ENCODE measurements at regions not wholly inside any gene's neighbourhood (a gene's known extent, or its start where the extent isn't known, plus 50 kb on each side); places are given as distances from the start of the nearest gene placed in this dataset.
A peak's percentile ranks its signal among the peaks of the same experiment; 100 is the strongest.

DNA sequence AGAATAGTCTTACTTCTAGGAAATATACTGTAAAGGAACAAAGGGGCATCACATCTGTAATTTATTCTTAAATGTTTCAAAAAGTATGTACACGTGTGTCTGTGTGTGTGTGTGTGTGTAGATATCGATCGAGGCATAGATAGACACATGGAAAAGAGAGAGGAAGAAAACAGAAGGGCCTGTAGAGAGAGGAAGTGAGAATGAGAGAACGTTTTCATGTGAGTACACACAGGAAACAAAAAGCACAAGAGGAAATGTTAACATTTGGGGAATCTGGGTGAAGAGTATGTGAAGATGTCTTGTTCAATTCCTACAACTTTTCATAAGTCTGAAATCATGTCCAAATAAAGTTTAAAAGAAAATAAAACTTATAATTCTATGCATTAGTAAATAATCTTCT lies 286.5 kb upstream of the SORCS1 start:
- DNase-seq (ENCODE audit: extremely low read depth in 1 of 11, low read depth in 9 of 11, low spot score in 4 of 11), result no peak

DNA sequence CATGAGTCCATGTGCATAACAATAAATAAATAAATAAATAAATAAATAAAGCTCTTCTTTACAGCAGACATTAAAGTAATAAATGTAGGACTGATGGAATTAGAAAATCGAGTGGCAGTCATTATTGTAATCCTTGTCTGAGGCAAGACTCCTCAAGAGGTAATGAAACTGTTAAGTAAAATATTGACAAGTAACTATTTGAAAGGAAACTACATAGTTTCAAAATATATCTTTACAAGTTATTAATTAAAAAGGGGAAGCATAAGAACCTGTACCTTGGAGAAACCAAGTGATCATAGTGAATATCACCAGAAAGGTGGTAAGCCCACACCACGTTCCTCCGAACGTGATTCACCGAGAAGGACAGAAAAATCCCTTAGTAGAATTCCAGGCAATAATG lies 285.6 kb upstream of the SORCS1 start:
- DNase-seq (ENCODE audit: extremely low read depth in 1 of 11, low read depth in 9 of 11, low spot score in 4 of 11), result no peak

DNA sequence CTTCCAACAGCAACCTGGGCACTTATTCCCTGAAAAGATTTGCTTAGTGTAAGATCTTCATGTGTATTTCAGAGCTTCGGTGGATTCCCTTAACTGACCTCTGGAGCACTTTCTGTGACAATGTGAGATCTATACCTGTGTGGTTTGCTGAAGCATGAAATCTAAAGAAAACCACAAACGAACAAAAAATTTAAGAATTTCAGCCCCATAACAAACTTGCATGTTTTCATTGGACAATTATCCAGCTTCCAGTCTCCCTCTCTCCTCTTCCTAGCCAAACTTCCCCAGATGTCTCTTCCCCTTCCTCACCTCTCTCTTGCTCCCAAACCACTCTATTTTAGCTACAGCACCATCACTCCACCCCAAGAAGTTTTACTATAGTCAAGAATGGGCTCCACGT lies 279.9 kb upstream of the SORCS1 start:
- DNase-seq (ENCODE audit: extremely low read depth in 1 of 11, low read depth in 9 of 11, low spot score in 4 of 11), result no peak

DNA sequence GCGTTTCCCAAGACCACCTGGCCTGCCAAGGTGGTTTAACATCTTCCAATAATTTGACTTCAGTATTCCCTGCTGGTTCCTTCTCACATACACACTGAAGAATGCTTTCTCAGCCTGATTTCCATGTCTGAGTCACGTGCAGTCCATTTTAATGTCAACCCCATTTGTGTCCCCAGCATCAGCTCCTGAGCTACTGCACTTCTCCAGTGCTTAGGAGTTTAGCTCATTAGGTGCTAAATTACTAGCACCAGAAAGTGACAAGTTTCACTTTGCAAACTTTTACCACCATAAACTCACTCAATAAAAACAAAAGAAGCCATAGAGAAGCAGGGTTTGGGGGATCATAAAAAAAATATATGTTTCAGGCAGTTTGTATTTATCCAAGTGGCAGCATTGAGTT lies 279.3 kb upstream of the SORCS1 start:
- peak in 2 of 11 donors; percentile 9 to 14 for DNase-seq (ENCODE audit: extremely low read depth in 1 of 11, low read depth in 9 of 11, low spot score in 4 of 11)

DNA sequence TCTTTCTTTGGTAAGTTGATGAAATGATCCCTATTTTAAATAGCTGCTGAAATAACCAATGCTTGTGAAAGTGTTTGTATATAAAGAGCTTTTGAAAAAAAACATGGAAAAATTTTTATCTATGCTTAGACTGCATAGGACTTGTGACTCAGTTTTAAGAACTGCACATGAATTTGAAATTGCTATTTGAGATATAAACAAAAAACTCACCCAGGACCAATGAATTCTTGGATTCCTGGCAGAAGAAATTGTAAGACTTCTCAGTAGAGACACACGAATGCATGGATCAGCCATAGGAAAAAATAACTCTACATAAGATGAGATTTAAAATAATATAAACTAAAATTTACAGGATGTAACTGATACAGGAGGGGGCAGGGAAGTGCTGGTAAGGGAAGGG lies 278.8 kb upstream of the SORCS1 start:
- DNase-seq (ENCODE audit: extremely low read depth in 1 of 11, low read depth in 9 of 11, low spot score in 4 of 11), result no peak

DNA sequence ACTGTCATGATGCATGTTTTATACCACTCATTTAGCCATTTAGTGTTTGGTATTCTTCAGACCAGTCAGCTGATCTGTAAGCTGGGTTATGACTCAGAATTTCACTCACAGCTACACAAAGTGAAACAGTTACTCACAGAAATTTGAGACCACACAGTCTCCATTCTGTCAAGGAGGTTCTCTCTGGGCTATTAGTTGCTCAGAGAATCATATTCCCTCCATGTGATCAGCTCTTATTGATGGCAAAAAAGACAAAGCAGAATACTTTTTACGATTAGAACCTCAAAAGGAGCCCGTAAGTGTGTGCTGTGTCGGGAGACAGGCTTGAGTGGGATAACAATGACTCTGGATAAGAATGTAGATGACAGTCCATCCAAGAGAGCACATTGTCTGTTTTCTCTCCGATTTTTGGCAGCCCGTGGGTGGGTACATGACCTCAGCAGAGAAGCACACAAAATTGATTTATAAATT lies 277.6 kb upstream of the SORCS1 start:
- no peak for DNase-seq (ENCODE audit: extremely low read depth in 1 of 11, low read depth in 9 of 11, low spot score in 4 of 11)

DNA sequence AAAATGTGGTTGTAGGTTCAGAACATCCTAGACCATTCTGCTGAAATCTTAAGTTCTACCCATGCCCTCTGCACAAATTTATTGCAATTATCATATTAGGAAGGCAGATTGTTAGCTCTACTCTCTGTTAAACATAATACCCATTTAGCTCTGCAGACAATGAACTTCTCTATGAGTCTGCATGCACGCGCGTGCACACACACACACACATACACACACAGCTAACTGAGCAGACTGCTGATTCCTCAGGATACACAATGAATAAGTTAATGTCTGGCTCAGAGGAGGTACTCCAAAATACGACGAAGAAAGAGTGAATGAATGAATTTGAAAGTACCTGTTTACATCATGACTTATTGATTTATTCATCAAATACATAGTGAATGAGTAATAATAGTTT lies 276.2 kb upstream of the SORCS1 start:
- DNase-seq (ENCODE audit: extremely low read depth in 1 of 11, low read depth in 9 of 11, low spot score in 4 of 11), result no peak

DNA sequence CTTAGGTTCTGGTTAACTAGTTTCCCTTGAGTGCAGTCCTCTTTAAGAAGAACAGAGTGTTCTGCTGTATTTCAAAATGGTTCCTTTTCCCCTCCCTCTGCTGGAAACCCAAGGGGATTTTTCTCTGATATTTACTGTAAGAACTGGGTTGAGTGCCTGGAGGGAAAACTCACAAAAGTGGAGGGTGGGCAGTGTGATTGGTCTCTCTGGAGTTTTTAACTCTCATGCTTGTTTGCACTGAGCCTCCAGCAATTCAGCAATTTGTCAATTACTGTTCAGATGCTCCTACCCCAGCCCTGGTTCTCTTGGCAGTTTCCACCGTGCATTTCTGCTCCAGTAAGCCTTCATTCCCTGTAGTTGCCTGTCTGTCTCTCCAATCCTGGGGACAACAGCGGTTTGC lies 273.4 kb upstream of the SORCS1 start:
- no peak for DNase-seq (ENCODE audit: extremely low read depth in 1 of 11, low read depth in 9 of 11, low spot score in 4 of 11)

DNA sequence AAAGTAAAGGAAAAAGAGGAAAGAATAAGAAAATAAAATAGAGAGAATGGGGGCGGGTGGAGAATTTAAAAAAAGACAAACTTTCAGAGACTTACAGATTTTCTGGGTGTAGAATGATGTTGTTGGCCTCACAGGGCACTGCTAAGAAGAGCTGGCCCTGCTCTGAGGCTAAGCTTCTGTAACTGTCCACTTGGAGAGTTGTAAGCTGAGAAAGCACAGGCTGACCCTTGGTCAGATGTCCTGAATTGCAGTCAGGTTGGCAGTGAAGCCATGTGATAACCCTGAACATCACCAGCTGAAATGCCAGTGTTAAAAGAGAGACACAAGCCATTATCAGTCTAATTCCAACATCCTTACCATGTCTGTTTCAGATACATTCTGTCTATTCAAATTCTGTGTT lies 272.1 kb upstream of the SORCS1 start:
- DNase-seq (ENCODE audit: extremely low read depth in 1 of 11, low read depth in 9 of 11, low spot score in 4 of 11), result no peak

DNA sequence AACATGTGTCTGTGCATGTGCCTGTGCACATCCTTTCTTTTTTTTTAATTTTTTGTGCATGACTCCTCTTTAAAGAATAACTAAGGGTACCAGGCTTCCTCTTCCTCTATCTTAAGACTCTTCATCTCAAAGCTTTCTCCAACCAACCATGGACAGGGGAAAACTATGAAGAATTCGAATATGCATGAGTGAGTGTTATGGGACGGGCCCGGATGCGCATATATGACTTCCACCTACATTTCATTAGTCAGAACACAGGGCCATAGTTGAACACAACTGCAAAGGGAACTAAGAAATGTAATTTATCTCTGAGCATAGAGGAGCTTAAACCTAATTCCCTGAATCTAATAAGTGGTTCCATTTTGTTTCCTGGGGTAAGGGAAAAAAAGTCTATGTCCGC lies 270.3 kb upstream of the SORCS1 start:
- no peak for DNase-seq (ENCODE audit: extremely low read depth in 1 of 11, low read depth in 9 of 11, low spot score in 4 of 11)

DNA sequence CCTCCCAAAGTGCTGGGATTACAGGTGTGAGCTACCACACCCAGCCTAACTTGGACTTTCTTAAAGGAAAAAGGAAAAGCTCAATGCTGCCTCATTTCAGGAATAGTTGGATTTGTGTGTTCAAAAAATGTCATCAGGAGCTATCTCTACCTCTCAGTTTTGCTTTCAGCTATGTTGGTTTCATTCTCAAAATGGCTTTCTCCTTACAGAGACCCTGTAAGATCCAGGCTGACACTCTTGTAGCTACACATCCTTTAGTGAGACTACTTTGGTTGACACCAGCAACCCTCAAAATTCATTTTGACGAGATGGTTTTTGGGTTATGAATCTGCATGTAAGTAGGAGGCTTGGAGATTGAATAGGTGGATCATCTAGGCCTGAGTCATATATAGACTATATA lies 269.7 kb upstream of the SORCS1 start:
- DNase-seq (ENCODE audit: extremely low read depth in 1 of 11, low read depth in 9 of 11, low spot score in 4 of 11), result no peak

DNA sequence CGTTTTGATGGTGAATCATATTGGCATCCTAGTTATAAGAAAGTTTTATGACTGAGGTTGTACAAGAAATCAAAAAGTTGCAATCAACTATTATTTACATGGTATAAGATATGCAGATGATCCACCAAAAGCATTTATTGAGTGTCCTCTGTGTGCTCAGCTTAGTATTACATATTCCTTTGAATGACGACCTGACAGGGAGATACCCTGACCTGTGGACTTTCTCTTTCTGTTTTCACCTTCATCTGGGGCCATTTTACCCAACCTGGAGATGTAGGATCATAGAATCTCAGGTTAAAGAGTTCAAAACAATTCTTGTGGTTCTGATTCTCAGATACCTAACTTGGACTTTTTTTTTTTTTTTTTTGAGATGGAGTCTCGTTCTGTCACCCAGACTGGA lies 269.1 kb upstream of the SORCS1 start:
- no peak for DNase-seq (ENCODE audit: extremely low read depth in 1 of 11, low read depth in 9 of 11, low spot score in 4 of 11)

DNA sequence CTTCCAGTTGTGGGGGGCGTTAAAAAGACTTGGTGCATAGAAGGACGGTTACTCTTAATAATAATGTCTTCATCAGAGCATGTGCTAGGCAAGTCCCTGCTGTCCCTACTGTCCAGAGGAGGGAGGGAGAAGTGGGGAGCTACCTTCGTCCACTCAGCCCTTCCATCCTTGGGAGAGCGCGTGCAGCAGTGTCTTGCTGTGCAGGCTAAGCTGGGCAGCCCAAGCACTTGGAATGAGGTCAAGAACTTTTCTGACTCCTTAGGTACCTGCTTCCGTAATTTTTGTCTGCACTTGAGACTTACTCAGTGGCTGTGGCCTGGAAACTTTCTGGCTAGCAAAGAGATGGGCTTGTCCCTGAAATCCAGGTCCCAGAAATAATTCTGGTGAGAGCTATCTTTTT lies 265.9 kb upstream of the SORCS1 start:
- no peak for DNase-seq (ENCODE audit: extremely low read depth in 1 of 11, low read depth in 9 of 11, low spot score in 4 of 11)

DNA sequence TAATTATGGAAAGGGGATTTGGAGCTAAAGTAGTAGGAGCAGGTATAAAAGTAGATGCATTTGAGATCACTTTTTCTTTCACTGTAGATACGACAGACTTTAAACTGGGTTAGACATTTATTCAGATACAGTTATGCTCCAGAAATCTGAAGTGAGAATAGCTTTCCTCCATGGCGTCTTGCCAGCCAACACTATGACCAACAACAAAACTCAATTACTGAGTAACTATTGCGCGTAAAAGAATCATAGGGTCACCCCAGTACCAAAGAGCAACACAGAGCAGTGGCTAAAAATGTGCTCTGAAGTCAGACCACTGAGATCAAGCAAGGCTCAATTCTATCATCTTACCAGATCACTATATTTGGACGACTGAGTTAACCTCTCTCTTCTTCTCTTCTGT lies 262.5 kb upstream of the SORCS1 start:
- DNase-seq (ENCODE audit: extremely low read depth in 1 of 11, low read depth in 9 of 11, low spot score in 4 of 11), result no peak

DNA sequence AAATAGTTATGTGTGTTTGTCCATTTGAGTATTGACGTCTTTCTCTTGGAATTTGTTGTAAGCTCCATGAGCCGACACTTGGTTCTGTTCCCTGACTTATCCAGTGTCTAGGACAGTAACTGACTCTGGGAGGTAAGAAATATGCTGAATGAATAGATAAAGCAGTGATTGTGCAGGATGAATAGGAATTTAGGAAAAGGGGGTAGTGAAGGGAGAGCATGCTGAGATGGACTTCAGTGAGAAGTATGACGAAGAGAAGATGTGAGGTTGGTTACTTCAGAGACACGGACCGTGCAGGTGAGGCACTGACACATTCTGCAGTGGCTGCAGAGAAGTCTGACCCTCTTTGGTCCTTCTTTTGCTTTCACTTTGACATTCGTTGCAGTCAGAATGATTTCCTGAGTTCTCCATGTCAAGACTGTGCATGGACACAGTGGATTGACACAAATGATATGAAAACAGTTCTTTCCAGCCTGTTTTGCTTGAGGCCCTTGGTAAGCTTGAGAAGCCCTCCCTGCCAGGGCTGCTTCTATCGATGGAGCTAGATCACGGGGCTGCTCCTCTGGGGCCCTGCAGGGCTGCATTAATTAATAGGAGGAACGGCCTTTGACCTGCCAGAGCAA lies 261.5 kb upstream of the SORCS1 start:
- no peak for DNase-seq (ENCODE audit: extremely low read depth in 1 of 11, low read depth in 9 of 11, low spot score in 4 of 11)

DNA sequence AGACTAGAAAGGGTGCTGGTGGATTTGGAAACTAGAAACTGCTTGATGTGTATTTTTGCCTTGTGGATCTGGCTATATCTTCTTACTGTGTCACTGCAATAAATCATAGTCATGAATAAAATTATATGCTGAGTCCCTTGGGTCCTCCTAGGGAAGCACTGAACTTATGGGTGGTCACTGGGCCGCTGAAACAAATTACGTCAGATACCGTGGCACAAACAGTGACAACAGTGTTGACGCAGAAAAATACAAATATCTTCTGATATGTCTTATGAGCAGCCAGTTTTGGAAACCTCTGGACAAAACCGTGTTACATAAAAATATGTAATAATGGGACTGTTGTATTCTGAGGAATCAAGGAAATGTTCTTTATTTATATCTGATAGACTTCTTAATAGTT lies 260.1 kb upstream of the SORCS1 start:
- DNase-seq (ENCODE audit: extremely low read depth in 1 of 11, low read depth in 9 of 11, low spot score in 4 of 11), result no peak

DNA sequence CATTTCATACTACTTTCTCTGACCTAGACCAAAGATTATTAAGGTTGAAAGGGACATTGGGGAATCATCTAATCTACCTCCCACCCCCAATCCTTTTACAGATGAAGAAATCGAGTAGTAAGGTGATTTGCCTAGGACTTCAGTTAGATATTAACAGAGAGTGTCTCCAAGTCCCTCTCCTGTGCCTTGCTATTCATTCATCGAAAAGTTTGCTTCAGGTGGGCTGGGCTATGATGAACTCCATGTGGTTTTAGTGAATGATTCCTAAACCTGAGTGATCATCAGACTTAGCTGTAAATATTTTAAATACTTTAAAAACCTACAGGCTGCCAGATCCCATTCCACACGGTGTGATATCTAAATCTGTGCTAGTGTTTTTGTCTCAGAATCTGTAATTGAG lies 259.4 kb upstream of the SORCS1 start:
- DNase-seq (ENCODE audit: extremely low read depth in 1 of 11, low read depth in 9 of 11, low spot score in 4 of 11), result peak in 1 of 11 donors; percentile 17

DNA sequence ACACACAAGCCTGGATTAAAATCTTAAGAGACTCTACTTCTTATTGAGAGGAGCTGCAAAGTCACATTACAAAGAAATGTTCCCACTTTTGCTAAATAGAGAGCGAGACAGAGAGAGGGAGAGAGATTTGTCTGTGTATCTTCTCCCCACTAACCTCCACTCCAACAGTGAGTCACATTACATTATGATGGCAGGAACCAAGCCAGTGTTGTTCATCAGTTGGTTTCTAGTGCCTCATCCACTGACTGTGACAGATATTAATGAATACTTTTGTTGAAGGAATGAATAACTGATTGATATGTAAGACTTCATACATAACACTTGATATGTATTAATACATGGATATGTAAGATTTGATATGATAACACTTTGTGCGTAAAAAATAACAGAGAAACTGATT lies 258.2 kb upstream of the SORCS1 start:
- DNase-seq (ENCODE audit: extremely low read depth in 1 of 11, low read depth in 9 of 11, low spot score in 4 of 11), result no peak

DNA sequence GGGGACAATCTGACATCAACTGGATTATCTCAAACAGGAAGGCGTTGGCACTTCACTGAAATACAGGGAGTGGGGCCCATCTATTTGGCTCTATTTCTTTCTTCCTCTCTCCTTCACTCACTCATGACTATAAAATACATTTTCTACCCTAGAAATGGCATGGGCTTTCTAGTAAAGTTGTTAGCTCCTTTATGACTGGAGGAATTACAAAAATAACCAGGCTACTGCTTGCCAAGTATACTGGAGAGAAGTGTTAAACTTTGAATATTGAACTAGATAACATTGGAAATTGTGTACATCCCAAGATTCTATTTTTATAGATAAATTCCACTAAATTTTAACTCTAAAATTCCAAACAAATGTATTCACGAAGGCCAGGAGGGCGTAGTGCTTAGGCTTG lies 255.7 kb upstream of the SORCS1 start:
- DNase-seq (ENCODE audit: extremely low read depth in 1 of 11, low read depth in 9 of 11, low spot score in 4 of 11), result no peak

DNA sequence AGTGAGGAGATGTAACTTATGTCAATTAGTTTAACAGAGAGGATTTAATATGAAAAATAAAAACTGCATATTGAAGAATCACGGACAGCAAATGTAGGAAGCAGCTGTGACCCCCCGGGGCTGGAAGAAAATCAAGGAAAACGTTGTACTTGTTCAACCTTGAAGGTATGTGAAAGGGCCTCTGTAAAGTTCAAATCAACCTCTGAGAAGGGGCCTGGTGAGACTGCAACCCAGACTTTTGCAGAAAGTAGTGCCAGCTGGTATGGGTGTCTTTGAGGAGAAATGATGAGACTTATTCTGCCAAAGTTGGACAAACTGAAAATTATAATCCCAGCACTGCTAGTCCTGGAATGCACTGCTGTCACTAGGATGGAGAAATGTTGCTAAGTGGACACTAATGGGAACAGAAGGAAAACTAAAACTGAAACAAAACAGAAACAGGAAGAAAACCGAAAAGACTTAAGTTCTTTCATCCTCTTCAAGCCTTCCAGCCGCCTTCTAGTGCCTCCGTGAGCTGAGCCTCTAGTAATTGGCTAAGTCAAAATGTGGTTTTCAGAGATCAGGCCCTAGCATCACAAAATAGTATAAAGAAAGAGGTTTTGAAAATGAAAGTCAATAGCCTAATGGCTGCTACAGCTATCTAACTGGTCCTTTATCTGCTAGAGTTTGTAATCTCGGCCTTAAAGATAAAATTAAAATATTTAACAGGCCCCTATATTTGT lies 253.7 kb upstream of the SORCS1 start:
- DNase-seq (ENCODE audit: extremely low read depth in 1 of 11, low read depth in 9 of 11, low spot score in 4 of 11), result no peak

DNA sequence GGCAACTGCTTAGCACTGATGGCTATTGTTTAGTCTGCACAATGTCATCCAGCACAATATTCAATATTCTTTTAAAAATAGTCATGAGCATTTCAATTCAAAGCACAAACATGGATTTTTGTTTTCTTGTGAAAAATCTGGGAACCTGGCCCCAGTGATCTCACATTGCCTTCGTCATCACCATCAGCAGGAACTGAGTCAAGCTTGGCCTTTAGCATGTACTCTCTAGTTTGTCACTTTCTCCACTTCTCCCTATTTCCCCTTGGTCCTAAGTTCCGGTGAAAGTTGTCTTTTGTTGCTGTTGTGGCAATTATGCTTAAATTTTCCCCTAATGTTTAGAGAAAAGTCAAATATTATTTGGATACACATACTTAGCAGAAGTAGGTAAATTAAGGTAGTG lies 252.9 kb upstream of the SORCS1 start:
- no peak for DNase-seq (ENCODE audit: extremely low read depth in 1 of 11, low read depth in 9 of 11, low spot score in 4 of 11)
